T1000 (cell line): ENCODE measurements at regions not wholly inside any gene's neighbourhood (a gene's known extent, or its start where the extent isn't known, plus 50 kb on each side); places are given as distances from the start of the nearest gene placed in this dataset.

Experiments used
- DNase-seq: peaks from one replicate; lab custom pipeline; 2025; ENCODE audit warnings: mixed read lengths; lab: John Stamatoyannopoulos, UW

- no peak for DNase-seq
Measured at GRCh38 chr11:92866679-92867282, 102.7 kb upstream of the MTNR1B start.

DNA sequence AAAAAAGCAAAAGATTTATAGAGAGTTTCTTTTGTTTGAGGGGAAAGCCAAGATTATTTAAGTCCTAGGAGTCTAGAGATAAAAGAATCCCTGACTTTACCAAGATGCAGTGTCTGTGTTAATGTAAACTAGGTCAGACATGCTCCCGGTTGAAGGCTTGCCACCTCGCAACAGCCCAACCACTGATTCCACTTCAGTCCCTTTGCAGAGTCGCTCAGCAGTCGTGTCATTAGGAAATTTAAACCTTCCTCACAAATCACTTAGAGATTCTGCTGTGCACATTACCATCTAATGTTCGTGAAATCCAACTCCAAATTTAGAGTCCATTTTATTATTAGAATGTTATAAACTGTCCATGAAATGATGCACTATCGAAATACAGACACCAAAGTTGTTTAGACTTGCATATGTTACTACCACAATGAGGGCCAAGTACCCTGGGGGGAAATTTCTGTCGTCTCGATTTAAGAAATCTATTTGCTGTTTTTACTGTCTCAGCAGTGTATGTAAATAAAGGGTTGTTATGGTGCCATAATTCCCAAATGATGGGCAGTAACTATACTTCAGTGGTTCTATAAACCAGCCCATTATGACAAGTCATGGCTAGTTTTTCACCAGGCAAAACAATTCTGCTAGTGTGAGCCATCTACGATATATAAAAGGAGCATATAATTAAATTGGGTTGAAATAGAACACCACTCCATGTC is 101.4 kb upstream of the MTNR1B start:
- DNase-seq: no peak

GRCh38 chr11:92869716-92870115 is 99.7 kb upstream of the MTNR1B start:
- no peak for DNase-seq

DNA sequence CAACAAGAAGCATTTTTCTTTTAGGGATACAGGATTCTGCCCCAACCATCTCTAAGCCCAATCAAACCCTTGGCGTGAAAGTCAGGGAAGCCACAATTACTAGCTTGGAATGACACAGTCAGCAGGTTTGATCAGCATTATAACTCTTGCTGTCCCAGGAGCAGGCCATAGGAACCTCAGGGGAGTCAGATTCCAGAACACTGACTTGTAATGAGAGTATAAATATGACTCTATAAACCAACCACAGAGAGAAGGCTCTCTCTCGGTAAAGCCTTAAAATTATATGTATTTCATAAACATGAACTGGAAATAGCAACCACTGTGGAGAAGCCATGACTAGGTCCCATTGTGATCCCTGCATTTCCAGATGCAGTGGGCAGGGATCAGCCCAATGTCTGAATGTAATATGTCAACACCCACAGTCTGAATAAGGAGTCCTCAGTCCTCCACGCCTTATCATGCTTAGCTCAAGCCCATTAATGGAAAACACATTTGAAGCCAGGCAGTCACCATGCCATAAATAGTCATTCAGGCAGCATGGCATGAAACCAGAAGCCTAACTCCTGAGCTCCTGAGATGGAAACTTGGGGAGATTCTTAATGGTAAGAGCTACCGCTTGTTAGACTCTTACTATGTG is 99.1 kb upstream of the MTNR1B start:
- DNase-seq: no peak

DNA sequence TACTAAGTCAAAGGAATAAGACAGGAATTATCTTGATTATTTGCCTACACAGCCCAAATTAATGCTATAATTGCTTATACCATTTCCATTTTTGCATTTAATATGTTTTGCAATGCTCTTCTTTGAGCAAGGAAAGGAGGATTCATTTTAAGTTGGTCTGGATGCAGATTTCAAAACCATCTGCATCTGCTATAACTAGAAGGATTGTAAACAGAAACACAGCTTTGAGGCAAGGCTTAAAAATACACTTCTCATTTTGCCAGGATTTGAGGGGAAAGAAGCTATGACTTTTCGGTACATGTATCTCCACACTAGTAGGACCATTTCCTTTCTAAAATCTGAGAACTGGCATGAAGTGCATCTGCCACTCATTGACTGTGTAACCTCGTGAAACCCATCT is 95.9 kb upstream of the MTNR1B start:
- no peak for DNase-seq

DNA sequence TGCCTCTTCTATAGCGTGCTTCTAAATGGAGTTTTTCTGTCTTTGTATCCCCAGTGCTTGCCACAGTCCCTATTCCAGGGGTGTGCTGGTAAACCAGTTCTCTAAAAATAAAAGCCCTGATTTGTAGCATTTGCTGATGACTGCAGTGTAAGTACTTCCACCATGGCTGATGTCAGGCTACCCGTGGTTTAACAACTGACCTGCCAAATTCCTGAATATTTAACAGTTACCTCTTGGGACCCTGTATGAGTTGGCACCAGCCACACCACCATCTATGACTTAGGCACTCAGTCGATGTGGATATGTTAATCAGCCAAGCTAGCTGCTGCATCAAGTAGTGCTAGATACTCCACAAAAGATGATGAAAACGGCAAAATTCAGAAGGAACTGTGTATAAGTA is 94.0 kb upstream of the MTNR1B start:
- DNase-seq: no peak

GRCh38 chr11:92879086-92879485 is 90.4 kb upstream of the MTNR1B start:
- DNase-seq: no peak

DNA sequence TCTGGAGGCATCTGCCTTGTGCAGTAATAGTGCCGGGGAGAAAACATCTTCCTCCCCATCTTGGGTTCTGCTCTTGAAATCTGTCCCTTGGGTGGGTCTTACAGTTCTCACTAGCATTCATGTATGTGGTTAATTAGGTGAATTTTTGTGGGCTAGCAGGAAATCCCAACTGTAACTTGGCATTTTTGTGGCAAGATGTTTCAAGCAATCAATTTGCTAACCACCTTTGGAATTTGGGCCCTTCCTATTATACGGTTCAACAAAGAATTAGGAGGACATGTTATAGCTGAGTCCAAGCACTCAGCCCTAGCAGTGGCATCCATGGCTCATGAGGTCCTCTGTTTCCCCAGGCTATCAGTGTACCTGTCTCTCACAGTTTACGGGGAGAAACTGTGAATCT is 89.1 kb upstream of the MTNR1B start:
- no peak for DNase-seq

DNA sequence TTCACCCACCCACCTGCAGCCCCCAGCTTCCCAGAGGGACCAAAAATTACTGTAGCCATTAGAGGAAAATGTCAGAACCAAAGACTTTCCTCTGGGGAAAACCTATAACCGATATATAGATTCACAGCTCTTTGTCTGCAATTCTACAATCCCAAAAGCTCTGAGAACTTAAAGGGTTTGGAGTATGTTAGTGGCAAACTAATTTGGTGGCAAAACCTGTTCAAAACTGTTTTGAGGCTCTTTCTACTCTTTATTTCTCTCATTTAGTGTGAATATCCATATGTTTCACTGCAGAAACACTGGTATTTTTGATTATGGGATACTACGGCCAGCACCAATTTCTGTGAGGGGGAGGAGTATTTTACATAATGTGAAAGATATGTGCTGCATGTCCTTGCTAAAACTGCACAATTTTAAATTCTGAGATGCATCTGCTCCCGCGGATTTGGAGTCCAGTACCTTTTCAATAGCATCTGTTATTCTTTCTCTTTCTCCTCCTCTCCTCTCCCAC is 87.5 kb upstream of the MTNR1B start:
- no peak for DNase-seq

DNA sequence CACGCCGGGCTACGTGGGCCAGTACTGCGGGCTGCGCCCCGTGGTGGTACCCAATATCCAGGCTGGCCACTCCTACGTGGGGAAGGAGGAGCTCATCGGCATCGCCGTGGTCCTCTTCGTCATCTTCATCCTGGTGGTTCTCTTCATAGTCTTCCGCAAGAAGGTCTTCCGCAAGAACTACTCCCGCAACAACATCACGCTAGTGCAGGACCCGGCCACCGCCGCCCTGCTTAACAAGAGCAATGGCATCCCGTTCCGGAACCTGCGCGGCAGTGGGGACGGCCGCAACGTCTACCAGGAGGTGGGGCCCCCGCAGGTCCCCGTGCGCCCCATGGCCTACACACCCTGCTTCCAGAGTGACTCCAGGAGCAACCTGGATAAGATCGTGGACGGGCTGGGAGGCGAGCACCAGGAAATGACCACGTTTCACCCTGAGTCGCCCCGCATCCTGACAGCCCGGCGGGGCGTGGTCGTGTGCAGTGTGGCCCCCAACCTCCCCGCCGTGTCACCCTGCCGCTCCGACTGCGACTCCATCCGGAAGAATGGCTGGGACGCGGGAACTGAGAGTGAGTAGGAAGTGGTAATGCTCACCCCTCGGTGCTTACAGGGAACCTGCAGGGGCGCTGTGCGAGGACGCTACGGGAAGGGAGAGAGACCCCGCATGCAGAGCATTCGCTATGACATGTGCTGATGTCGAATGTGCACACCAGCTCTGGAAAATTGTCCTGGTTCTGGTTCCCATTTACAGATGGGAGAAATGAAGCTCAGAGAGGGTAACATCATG is 86.4 kb upstream of the MTNR1B start:
- DNase-seq: no peak

DNA sequence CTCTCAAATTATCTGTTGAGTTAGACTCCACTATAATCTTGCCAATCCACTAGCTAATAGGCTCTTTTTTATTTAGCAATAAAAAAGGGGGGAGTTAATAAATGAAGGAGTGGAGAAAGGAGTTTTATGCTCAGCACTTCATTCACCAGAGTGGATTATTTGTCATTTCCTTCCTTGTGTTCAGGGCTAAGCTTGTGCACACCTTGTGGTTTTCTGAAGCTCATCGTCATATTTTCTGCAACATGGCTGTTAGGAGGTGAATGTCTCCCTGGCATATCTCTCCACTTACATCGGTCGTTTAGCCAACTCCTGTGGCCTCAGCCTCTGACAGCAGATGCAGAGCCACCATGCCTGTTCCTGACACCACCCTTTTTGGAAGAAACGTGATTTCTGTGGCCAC is 83.9 kb upstream of the MTNR1B start:
- DNase-seq: no peak

- DNase-seq: no peak
Measured at GRCh38 chr11:92886243-92886905, 83.1 kb upstream of the MTNR1B start.

DNA sequence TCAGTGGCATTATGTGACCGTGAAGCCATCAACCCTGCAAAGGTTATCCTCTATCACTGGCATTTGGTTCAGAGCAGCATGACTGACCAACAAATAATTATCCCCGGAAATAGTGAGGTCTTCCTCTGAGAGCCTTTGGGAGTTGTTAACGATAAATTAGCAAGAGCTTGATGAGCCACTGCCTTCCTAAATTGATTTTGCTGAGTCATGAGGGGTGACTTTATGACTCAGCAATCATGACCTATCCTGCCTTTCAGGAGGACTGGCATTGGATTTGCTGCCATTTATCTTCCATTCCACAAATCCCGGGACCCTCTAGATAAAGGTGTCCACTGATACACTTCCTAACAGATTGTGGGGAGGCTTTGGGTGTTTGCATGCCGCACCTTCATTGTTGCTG is 80.8 kb upstream of the MTNR1B start:
- no peak for DNase-seq

GRCh38 chr11:92890846-92891245 is 78.6 kb upstream of the MTNR1B start:
- no peak for DNase-seq

GRCh38 chr11:92892802-92893684 is 76.4 kb upstream of the MTNR1B start:
- no peak for DNase-seq

DNA sequence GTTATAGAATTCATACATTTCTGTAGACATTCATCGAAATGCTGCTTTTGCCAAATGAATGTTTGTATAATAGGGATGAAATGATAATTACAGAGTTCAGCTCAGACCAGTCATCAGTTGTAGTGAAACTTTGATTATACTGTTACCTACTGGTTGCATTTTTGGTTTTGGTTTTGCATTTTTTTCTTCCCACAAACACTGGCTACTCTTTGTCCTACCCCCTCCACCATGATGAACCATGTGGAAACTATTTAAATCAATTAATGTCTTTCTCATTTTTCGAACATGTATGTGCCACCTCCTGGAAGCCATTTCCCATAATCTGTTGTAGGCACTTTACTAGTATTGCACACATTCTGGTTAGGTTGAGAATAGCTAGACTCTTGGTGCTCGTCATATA is 75.3 kb upstream of the MTNR1B start:
- no peak for DNase-seq

DNA sequence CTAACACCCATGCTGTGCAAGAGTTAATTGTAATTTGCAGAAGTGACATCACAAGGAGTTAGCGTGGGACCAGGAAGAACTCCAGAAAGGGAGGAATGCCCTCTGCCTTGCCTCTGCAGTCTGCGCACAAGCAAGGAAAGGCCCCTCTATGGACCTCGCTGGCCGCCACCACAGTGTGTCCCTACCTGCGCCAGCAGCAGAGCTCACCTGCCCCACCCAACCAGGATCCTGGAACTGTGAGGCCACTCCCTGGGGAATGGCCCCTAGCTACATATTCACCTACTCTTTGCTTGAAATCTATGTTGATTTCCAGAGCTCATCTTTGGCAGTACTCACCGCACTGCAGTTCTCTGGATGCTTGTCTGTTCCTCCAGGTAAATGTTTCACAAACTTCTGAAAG is 72.0 kb upstream of the MTNR1B start:
- no peak for DNase-seq

DNA sequence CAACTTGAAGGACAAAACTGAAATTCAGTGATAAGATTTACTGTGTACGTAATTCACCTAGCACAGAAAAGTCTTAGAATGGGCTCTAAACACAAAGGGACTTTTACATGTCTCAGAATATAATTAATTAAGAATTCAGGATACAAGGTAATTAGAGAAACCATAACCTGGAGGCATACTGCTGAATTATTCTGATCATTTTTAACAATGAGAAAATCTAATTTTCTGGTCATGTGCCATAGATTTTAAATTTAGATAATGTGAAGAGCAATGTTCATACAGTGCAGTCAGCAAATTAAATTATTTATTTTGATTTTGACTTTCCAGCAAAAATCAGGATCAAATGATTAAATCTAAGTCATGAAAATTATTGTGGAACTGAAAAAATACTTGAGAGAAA is 67.0 kb upstream of the MTNR1B start:
- no peak for DNase-seq

DNA sequence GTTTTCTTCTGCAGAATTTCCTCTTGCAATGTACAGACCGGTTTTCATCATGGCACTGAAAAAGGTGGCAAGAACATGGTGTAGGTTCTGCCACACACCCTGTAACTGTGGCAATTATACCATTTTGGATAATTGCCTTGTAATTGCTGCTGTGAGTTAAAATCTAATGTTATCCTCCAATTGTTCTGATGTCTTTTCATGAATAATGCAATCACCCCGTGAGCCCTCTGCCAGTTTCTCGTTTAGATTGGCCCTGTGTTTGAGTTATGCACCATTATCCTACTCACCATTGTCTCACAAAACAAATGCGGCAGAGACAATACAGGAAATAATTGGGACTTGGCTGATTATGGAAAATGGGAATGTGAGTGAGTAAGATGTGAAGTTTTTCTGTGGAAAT is 61.8 kb upstream of the MTNR1B start:
- DNase-seq: no peak

DNA sequence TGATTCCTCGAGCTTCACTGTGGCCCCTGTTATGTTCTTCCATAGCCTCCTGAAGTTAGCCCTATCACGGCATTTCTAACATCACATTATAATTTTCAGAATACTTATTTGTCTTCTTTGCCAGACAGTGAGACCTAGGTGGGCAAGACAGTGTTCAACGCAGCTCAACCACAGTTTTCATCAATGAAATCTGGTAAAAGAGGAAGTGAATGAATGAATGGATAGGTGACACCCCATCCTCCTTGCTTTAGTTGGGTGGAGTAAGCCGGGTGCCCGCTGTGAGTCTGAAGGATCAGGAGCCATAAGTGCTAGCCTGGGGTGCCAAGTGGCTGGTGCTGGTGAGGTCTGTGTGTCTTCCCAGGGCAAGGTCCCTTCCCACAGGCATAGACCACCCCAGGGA is 60.2 kb upstream of the MTNR1B start:
- DNase-seq: no peak

- no peak for DNase-seq
Measured at GRCh38 chr11:92911478-92911877, 58.0 kb upstream of the MTNR1B start.
